NCI-H146 treated with DMSO at 0.1 percent for 48 hours (cell line): ENCODE measurements at regions not wholly inside any gene's neighbourhood (a gene's known extent, or its start where the extent isn't known, plus 50 kb on each side); places are given as distances from the start of the nearest gene placed in this dataset.

Source experiments
- DNase-seq: peaks from one replicate; lab custom pipeline; 2025; ENCODE audit not compliant: unreplicated experiment; lab: John Stamatoyannopoulos, UW

- DNase-seq: no peak
Measured at GRCh38 chr6:71585472-71585871, 296.9 kb downstream of the OGFRL1 start.

- no peak for DNase-seq
Measured at GRCh38 chr6:71588490-71588889, 297.9 kb upstream of the RIMS1 start.

- no peak for DNase-seq
Measured at GRCh38 chr6:71589254-71589653, 297.1 kb upstream of the RIMS1 start.

- DNase-seq: no peak
Measured at GRCh38 chr6:71592643-71593042, 293.7 kb upstream of the RIMS1 start.

GRCh38 chr6:71599359-71599758 lies 287.0 kb upstream of the RIMS1 start:
- no peak for DNase-seq

- no peak for DNase-seq
Measured at GRCh38 chr6:71602385-71603007, 283.9 kb upstream of the RIMS1 start.

- no peak for DNase-seq
Measured at GRCh38 chr6:71603021-71603420, 283.3 kb upstream of the RIMS1 start.

GRCh38 chr6:71608646-71609045 lies 277.7 kb upstream of the RIMS1 start:
- no peak for DNase-seq

- no peak for DNase-seq
Measured at GRCh38 chr6:71619836-71620235, 266.5 kb upstream of the RIMS1 start.

GRCh38 chr6:71621918-71622519 lies 264.3 kb upstream of the RIMS1 start:
- no peak for DNase-seq

GRCh38 chr6:71642120-71642519 lies 244.2 kb upstream of the RIMS1 start:
- DNase-seq: no peak

GRCh38 chr6:71642793-71643192 lies 243.6 kb upstream of the RIMS1 start:
- DNase-seq: no peak

GRCh38 chr6:71645299-71645698 lies 241.1 kb upstream of the RIMS1 start:
- no peak for DNase-seq

- DNase-seq: no peak
Measured at GRCh38 chr6:71649915-71650314, 236.4 kb upstream of the RIMS1 start.

- no peak for DNase-seq
Measured at GRCh38 chr6:71651636-71652035, 234.7 kb upstream of the RIMS1 start.

GRCh38 chr6:71656121-71656520 lies 230.2 kb upstream of the RIMS1 start:
- no peak for DNase-seq

GRCh38 chr6:71665931-71666330 lies 220.4 kb upstream of the RIMS1 start:
- no peak for DNase-seq

- DNase-seq: no peak
Measured at GRCh38 chr6:71672876-71673275, 213.5 kb upstream of the RIMS1 start.

- no peak for DNase-seq
Measured at GRCh38 chr6:71675386-71675785, 211.0 kb upstream of the RIMS1 start.

GRCh38 chr6:71676298-71676697 lies 210.1 kb upstream of the RIMS1 start:
- DNase-seq: no peak

GRCh38 chr6:71678091-71678490 lies 208.3 kb upstream of the RIMS1 start:
- DNase-seq: no peak

GRCh38 chr6:71681234-71681867 lies 205.0 kb upstream of the RIMS1 start:
- DNase-seq: no peak
